GM20000 (cell line): ENCODE measurements at regions not wholly inside any gene's neighbourhood (a gene's known extent, or its start where the extent isn't known, plus 50 kb on each side); places are given as distances from the start of the nearest gene placed in this dataset.
"Not testable (repeated sequence)": the region's sequence is repeated elsewhere in the genome, so short reads cannot be mapped to it uniquely, and the experiment has no call there.

Source experiments
- DNase-seq: peaks from one replicate; pipeline ENCODE4 v3.0.0; 2012; ENCODE audit warnings: low spot score
- TF ChIP-seq, protein P1 (sequence below): IDR thresholded peaks from 2 replicates; pipeline ENCODE4 v1.5.1; 2012; ENCODE audit warnings: mild to moderate bottlenecking, control low read depth; ENCODE audit errors: extremely low read depth, missing control alignments

DNA sequence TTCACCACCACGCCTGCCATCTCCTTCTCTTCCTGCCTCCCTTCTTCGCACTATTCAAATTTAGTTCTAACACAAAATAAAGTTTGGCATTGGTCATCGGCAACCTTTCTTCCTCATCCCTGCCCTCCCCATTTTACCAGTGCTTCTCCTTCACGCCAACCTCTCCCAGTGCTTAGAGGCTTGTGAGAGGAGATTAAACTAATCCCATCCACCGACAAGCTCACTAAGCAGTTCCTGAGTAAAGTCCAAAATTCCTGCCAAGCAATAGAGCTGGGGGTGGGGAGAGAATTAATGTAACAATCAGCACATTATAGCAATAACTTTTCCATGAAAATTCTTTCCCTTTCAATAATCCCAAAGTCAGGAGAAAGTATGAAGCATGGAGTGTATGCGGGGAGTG lies 157.4 kb upstream of the GMNC start:
- DNase-seq = no peak
- TF ChIP-seq, protein P1, sequence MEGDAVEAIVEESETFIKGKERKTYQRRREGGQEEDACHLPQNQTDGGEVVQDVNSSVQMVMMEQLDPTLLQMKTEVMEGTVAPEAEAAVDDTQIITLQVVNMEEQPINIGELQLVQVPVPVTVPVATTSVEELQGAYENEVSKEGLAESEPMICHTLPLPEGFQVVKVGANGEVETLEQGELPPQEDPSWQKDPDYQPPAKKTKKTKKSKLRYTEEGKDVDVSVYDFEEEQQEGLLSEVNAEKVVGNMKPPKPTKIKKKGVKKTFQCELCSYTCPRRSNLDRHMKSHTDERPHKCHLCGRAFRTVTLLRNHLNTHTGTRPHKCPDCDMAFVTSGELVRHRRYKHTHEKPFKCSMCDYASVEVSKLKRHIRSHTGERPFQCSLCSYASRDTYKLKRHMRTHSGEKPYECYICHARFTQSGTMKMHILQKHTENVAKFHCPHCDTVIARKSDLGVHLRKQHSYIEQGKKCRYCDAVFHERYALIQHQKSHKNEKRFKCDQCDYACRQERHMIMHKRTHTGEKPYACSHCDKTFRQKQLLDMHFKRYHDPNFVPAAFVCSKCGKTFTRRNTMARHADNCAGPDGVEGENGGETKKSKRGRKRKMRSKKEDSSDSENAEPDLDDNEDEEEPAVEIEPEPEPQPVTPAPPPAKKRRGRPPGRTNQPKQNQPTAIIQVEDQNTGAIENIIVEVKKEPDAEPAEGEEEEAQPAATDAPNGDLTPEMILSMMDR = no peak

DNA sequence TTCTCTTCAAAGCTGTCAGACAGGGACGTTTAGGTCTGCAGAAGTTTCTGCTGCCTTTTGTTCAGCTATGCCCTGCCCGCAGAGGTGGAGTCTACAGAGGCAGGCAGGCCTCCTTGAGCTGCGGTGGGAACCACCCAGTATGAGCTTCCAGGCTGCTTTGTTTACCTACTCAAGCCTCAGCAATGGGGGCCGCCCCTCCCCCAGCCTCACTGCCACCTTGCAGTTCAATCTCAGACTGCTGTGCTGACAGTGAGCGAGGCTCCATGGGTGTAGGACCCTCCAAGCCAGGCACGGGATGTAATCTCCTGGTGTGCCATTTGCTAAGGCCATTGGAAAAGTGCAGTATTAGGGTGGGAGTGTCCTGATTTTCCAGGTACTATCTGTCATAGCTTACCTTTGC lies 153.5 kb upstream of the GMNC start:
- DNase-seq = not testable (repeated sequence)

DNA sequence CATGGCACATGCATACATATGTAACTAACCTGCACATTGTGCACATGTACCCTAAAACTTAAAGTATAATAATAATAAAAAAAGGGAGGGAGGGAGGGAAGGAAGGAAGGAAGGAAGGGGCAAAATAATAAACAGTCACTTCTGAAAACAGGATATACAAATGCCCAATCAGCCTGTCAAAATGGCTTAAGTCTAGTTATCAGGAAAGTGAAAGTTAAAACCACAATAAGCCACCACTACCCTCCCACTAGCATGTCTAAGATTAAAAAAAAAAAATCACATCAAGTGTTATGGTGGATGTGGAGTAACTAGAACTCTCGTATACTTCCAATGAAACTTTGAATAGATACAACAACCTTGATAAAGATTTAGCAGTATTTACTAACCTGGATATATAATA lies 145.6 kb upstream of the GMNC start:
- DNase-seq = no peak
- TF ChIP-seq, protein P1 = no peak

DNA sequence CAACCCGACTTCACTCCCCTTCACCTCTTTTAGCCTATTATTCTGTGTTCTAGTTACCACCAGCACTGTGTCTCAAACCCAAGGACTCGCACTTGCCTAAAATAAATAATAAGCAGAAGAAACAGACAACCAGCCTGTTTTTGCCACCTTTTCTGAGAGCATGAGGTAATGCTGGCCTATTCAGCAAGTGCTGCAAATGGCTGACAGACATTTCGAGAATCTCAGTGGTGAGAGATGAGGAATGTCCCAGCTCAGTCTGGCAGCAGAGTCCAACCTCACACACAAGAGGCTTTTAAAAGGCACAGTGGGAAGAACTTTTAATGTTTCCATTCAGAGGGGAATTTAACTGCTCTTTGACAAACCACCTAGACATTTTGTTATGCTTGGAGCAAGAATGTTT lies 143.3 kb upstream of the GMNC start:
- peak; percentile 18 for DNase-seq
- TF ChIP-seq, protein P1 = no peak

GRCh38 chr3:191003742-191004141 lies 141.2 kb upstream of the GMNC start:
- TF ChIP-seq, protein P1 = no peak
- no peak for DNase-seq

GRCh38 chr3:190996181-190996775 lies 133.8 kb upstream of the GMNC start:
- no peak for DNase-seq
- TF ChIP-seq, protein P1 = no peak

GRCh38 chr3:190995156-190995555 lies 132.7 kb upstream of the GMNC start:
- TF ChIP-seq, protein P1 = no peak
- no peak for DNase-seq

DNA sequence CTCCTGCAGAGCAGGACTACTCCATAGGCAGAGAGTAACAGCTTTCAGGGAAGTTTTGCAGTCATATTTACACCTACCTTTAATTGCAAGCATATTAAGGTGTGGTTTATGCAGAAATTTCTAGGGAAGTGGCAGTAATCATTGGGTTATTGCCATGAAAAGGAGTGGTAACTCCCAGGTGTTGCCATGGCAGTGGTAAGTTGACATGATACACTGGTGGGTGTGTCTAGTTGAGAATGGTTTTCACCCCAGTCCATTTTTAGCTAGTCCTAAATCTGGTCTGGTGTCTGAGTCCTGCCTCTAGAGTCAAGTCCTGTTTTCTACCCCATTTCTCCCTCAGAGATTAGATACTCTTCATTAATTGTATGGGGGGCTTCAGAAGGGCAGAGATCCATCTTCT lies 128.4 kb upstream of the GMNC start:
- TF ChIP-seq, protein P1 = no peak
- DNase-seq = no peak
